Uterus (tissue), 2 donors: ENCODE measurements at regions not wholly inside any gene's neighbourhood (a gene's known extent, or its start where the extent isn't known, plus 50 kb on each side); places are given as distances from the start of the nearest gene placed in this dataset.

Experiments used
- CTCF ChIP-seq, 4 experiments: fragments of 200-600 bp in 2 of 4; fragments of 450-650 bp in 2 of 4; sonication (generic) in 2 of 4; IDR thresholded peaks; one replicate each; pipeline ENCODE4 v1.5.1; 2016 to 2019; ENCODE audit warnings: antibody characterized with exemption in 4 of 4, mild to moderate bottlenecking in 2 of 4, moderate library complexity in 1 of 4
- POLR2A ChIP-seq, 2 donors: fragments of 450-650 bp; IDR thresholded peaks; one replicate each; pipeline ENCODE4 v1.6.1; 2016; ENCODE audit warnings: antibody characterized with exemption in 2 of 2, mild to moderate bottlenecking in 1 of 2, moderate library complexity in 1 of 2

GRCh38 chr13:26824581-26824980 lies 64.0 kb upstream of the GPR12 start:
- TF ChIP-seq POLR2A (IDR thresholded peaks at IDR 0.05) = no peak
- TF ChIP-seq CTCF (IDR thresholded peaks at IDR 0.05) = no peak
